ENCODE measurements at regions not wholly inside any gene's neighbourhood (a gene's known extent, or its start where the extent isn't known, plus 50 kb on each side); places are given as distances from the start of the nearest gene placed in this dataset.

DNA sequence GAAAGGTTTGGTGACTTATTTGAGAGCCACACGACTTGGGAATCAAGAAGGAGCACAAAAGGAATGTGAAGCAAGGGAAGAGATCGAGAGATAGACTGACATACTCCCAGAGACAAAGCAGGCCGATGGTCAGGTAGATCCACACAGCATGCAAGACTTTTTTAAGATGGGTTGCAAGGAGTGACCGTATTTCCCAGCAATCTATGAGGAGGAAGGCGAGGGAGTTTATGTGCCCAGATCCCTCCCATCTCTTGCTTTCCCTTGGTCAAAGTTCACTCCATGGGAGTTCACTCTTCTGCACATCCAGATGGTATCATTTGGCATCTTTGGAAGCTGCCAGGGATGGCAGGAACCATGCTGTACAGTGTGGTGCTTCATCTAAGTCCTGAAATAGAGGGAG, 148.9 kb downstream of the RMI1 start:
- no peak for DNase-seq (ENCODE audit: low spot score)

- no peak for DNase-seq (ENCODE audit: low spot score)
Observed at GRCh38 chr9:84136119-84136868, 155.7 kb downstream of the RMI1 start.

DNA sequence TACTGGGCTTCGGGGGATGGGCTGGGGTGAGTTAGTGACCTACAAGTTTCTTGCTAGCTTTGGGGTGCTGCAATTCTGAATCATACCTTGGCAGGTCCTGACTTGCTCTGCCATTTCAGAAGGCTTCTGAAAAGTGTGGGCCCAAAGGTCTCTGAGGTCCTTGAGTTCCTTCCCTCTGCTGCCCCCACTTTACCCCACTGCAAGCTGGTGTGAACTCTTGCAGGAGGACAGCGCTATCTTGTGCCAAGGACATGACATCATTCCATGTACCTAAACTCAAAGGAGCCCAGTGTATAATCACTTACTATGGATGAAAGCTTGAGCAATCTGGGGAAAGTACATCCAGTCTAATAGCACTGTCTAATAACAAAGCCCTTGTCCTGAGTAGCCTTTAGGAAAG, 157.4 kb downstream of the RMI1 start:
- no peak for DNase-seq (ENCODE audit: low spot score)

DNA sequence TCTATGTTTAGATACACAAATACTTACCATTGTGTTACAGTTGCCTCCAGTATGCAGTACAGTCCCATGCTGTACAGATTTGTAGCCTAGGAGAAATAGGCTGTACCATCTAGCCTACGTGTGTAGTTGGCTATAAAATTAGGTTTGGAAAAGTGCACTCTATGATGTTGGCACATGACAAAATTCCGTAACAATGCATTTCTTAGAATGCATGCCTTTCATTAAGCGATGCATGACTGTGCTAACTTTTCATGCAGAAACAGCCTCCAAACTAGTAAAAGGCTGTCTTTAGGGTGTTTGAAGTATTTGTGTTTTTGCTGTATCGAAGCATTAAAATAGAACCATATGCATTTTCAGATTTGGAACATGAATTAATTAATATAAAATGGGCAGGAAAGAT, 157.9 kb downstream of the RMI1 start:
- no peak for DNase-seq (ENCODE audit: low spot score)

DNA sequence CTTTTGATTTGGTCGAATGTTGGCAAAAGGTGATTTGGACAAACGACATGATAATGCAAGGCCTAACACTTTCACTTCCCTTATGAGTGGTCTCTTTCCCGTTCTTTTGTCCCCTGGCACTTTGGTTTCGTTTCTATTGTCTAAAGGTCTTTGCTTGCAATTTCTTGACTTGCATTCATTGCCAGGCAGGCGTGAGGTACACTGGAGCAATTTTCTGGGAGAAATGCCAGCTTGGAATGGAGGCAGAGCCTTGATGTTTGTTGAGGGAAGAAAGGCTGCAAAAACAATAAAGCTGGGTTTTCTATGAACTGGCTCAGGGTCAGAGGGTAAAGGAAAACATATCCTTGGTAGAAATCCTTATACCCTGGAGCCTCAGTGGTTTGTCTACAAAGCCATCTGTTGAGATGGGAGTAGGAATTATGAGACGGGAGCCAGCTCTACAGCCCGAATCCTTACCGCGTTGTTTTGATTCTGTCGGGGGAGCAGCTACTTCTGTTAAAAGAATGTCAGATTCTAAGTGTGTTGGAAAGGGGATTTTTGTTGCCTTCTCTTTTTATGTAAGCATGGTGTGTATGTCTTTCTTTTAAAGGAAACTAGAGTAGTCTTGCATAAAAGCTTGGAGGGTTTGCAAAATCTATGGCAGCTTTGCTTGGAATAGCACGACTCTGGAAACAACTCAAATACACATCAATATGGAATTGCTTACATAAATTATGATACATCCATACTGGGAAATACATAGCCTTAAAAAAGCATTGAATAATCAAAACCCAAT, 158.9 kb downstream of the RMI1 start:
- peak; percentile 80 for DNase-seq (ENCODE audit: low spot score)

DNA sequence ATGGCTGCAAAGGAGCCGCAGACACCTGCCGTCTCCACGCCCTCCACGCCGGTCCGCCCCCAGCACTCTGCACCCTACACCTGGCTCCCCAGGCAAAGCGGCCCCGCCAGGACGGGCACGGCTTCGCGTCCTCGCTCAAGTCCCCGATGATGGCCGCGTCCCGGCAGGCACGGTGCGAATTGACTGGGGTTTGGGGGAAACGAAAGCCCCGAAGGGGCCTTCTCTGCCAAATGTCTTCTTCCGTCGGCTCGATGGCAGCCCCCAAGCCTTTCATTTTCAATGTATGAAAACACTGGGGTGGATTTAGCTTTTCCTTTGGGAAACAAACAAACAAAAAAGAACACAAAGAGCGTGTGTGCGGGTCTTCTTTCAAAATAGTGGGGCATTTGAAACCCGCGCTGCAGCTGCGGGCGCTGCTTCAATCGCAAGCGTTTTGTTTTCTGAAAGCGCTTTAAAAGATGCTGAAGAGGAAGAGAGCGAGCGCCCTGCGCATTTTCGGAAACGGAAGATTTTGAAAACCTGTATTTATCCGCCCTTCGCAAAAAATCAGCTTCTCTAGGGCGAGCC, 160.0 kb downstream of the RMI1 start:
- peak; percentile 25 for DNase-seq (ENCODE audit: low spot score)

DNA sequence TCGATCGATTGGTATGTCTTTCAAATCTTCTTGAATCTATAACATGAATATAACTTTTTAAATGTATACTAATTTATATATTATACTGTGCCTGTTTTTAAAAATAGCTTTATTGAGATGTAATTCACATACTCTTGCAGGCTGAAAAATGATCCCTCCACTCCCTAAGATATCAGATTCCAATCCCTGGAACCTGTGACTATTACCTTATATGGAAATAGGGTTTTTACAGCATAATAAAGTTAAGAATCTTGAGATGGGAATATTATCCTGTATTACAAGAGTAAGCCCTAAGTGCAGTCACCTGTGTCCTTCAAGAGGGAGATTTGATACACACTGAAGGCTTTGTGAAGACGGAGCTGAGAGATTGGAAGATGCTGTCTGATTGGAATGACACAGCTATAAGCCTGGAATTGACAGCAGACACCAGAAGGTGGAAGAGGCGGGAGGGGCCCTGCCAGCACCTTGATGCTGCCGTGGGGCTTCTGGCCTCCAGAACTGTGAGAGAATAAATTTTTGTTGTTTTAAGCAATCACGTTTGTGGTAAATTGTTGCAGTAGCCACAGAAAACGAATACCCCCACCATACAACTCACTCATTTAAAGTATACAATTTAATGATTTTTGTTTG, 161.3 kb downstream of the RMI1 start:
- DNase-seq (ENCODE audit: low spot score) = peak; percentile 70

DNA sequence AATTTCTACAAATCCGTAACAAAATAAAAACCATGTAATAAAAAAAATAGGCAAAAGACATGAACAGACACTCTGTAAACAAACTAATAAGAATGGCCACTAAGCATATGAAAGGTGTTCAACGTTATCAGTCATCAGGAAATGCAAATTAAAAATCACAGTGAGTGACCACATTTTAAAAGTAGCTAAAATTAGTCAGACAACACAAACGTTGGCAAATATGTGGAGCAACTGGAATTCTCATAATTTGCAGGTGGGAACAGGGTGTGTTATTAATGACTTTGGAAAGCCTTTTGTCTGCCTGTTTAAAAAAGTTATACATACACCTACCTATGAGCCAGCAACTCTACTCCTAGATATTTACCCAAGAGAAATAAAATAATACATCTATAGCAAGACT, 164.4 kb downstream of the RMI1 start:
- no peak for DNase-seq (ENCODE audit: low spot score)

DNA sequence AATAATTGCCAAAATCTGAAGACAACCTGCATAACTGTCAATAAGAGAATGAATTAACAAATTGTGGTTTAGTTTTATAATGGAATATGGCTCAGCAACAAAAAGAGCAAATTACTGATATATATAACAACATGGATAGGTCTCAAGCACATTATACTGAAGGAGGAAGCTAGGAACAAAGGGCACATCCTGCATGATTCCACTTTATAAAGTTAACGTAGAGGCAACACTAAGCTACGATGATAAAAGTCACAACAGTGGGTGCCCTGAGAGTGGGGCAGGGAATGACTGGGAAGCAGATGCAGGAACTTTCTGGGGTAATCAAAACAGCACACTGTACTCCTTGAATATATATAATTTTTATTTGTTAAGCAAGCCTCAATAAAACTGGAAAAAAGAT, 165.2 kb downstream of the RMI1 start:
- DNase-seq (ENCODE audit: low spot score) = no peak

GRCh38 chr9:84146893-84147710, 166.5 kb downstream of the RMI1 start:
- no peak for DNase-seq (ENCODE audit: low spot score)

DNA sequence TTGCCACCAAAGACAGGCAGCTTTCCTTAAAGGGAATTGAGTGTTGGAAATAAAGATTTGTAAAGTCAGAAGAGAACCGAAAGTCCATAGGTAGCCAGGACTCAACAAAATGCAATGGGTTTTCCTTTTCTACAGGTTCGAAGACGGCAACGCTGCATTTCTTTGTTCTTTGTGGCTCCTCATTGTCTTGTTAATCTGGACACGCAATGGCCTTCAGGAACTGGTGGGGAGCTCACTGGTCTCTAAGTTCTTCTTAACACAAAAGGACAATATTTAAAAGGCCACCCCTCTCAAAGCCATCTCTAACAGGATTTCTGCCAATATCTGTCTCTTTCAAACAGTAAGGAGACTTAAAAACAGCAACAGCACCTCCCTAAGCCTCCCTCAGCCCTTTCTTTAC, 170.6 kb downstream of the RMI1 start:
- DNase-seq (ENCODE audit: low spot score) = no peak

GRCh38 chr9:84151640-84152039, 171.0 kb downstream of the RMI1 start:
- DNase-seq (ENCODE audit: low spot score) = no peak

DNA sequence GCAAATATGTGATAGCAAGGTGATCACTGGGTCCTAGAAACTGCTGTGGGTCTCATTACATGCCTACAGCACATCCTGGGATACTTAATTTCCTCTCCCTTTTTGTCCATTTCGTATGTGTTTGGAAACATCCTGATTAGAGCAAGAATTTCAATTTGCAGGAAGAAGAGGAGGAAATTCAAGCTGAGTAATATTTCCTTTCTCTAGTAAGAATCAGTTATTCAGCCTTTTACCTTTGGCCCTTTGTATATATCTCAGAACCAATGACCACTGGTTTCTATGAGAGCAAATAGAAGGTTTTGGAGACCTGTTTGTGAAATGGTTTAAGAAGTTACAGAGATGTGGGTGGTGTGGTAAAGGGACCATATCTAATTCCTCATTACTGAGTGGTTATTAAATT, 171.6 kb downstream of the RMI1 start:
- no peak for DNase-seq (ENCODE audit: low spot score)

DNA sequence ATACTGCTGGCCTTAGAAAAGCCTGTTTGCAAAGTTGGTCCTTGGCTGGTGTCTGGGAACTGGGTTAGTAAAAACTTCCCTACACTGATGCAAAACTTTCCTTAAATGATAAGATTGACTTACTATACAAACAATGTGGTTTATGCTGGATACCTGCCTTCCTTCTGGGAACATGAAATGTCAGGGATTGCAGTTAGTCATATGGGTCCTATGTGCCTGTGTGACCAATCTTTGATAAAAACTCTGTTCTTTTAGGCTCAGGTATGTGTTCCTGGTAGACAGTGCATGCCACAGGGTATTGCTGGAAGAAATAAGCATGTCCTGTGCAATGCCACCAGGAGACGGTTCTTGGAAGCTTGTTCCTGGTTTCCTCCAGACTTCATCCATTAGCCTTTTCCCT, 173.3 kb downstream of the RMI1 start:
- DNase-seq (ENCODE audit: low spot score) = no peak

GRCh38 chr9:84154320-84154719, 173.7 kb downstream of the RMI1 start:
- DNase-seq (ENCODE audit: low spot score) = no peak

- no peak for DNase-seq (ENCODE audit: low spot score)
Observed at GRCh38 chr9:84163052-84163650, 177.4 kb downstream of the SLC28A3 start.

DNA sequence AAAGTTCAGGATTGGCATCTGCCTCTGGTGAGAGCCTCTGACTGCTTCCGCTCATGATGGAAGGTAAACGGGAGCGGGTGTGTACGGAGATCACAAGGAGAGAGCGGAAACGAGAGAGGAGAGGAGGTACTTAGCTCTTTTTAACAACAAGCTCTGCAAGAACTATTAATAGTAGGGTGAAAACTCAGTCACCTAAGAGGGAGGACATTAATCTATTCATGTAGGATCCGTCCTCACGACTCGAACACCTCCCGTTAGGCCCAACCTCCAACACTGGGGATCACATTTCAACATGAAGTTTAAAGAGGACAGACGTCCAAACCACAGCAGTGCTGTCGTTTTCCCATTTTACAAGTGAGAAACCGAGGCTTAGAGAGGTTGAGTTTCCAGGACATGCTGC, 173.7 kb downstream of the SLC28A3 start:
- DNase-seq (ENCODE audit: low spot score) = no peak

DNA sequence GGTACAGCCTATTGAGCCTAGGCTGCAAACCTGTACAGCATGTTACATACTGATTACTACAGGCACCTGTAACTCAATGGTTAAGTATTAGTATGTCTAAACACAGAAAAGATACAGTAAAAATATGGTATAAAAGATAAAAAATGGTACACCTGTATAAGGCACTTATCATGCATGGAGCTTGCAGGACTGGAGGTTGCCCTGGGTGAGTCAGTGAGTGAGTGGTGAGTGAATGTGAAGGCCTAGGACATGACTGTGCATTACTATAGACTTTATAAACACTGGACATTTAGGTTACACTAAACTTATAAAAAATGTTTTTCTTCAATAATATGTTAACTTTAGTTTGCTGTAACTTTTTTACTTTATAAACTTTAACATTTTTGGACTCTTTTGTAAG, 171.3 kb downstream of the SLC28A3 start:
- no peak for DNase-seq (ENCODE audit: low spot score)

GRCh38 chr9:84170521-84171141, 169.9 kb downstream of the SLC28A3 start:
- peak; percentile 99 for DNase-seq (ENCODE audit: low spot score)

DNA sequence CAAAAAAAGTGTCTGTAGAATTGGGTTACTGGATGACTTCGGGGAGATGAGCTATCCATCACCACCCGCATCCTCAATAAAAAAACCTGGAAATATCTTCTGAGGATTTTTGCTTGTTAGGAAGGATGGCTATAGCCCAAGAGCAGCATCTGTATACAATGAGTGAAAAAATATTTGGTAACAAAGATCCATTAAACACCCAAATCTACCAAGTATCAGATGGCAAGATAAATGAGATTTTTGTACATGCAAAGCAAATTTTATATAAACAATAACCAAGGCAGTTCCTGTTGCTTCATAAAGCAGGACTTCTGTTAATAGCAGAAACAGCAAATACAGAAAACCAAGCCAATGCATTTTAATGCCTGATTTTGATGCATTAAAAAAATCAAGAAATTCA, 166.6 kb downstream of the SLC28A3 start:
- no peak for DNase-seq (ENCODE audit: low spot score)

- no peak for DNase-seq (ENCODE audit: low spot score)
Observed at GRCh38 chr9:84174486-84174885, 166.1 kb downstream of the SLC28A3 start.
